NCI-H187 treated with DMSO at 0.1 percent for 48 hours (cell line): ENCODE measurements at regions not wholly inside any gene's neighbourhood (a gene's known extent, or its start where the extent isn't known, plus 50 kb on each side); places are given as distances from the start of the nearest gene placed in this dataset.

Source experiments
- DNase-seq: peaks from one replicate; lab custom pipeline; 2025; lab: John Stamatoyannopoulos, UW

DNA sequence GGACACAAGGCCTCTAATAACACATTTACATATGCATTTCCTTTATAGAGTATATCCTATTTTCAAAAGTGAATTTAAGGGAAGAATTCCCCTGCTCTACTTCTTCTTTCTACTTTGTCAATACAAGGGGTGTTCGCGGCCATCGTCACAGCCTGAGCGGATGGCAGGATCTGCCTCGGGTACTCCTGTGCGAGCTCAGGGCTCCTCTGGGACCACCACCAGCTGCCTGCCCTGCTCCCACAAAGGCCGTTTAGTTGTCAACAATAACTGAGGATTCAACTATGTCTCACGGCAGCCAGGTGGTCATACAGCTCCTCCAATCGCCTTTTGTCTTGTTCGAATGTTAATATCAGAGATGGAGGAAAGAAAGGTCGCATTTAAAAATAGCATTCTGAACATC, 228.2 kb upstream of the TENM3 start:
- DNase-seq = no peak

DNA sequence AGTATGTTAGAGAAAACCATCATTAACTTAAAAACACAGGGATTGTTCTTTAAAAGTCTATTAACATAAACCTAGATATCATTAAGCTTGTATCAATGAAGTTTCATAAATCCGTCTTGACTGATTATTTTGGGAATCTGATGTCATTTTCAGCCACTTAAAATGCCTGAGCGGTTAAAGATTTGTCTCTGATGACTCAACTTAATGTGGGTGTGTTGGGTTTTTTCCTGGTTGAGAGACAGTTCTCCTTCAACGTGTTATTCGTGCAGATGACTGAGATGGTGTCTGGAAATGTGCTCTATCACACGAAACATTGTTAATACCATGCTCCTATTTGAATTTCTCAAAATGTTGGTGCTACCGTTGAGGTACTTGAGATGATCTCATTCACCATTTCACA, 227.3 kb upstream of the TENM3 start:
- DNase-seq = no peak

DNA sequence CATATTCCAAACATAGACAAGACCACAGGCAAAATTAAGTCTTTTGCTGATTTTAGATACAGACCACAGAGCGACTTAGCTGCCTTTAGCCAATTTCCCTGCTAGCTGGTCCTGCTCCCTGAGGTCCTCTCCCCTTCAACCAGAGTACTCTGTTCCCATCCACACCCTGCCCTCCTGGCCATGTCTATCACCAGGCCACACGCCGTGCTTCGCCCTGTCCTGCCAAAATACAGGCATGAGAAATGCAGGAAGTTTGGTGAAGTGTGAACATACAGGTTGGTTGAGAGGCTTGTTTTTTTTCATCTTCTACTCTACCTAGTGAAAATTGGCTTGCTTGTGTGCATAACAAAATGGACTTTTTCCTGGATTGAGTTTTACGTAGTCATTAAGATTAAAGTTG, 226.2 kb upstream of the TENM3 start:
- DNase-seq = no peak

DNA sequence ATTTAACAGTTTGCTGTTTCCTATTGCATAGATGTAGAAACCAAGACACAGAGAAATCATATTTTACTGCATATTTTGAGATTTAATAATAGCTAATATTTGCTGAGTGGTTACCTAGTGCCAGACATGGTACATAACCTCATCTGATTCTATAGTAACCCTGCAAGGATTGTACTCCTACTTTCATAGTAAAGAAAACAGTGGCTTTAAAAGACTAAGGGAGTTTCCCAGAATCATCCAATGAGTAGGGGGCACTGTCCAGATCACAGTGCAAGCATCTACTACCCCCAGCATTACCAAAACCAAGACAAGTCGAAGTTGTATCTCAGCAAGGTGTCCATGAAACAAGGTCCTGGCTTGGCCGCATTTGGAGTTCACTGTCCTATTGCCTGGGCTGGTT, 224.5 kb upstream of the TENM3 start:
- DNase-seq = no peak

DNA sequence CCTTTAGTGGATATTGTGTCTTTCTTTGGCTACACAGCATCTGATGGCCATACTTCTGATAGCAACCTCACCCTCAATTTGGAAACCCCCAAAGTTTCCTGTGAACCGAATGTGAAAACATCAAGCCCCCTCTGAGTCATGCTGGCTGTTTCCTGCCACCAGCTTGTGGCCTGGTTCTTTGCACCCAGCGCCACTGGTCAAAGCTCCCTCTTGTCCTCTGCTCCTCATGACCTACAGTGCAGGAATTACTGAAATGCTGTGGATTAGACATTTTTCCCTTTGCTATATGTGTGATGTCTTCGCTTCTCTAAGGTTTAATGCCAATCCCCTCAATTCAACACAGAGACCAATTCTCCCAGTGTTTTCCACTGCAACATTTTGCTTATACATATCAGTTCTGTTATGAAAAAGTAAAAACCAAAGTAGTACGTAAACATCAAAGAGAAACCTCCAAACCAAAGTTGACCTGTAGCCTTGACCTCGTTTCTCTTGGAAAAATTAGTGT, 224.0 kb upstream of the TENM3 start:
- no peak for DNase-seq

DNA sequence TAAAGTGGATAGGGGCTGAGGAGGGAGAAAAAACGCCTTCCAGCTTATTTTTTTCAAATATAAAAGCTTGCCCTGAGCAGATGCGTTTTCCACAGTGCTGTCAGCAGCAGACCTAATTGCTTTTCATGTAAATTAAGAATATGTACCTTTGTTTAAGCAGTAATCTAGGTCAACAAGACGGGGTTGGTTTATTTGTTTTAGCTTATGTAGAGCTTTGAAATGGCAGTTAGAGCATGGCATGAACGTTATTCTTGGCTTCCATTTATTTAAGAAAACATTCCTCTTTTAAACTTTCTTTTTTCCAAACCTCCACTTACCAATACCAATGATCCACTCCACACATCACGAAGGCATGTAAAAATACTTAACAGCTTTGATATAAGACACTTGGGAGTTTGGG, 220.3 kb upstream of the TENM3 start:
- peak; percentile 30 for DNase-seq

DNA sequence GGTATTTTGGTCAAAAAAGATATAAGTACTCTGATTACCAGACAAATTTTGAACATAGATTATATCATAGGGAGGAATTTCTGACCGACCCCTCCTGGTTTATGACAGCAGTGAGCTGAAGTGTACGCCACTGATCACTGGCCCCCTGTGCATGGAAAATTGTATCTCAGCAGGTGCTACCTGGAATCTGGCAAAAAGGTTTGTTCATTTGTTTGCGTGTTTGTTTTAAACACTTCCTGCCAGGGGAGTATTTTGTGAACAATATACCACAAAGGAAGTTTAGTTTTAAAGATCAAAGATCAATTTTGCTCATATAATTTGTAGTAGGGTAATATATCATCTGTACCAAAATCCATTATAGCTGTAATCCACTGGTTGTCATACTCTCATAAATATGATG, 219.7 kb upstream of the TENM3 start:
- peak; percentile 6 for DNase-seq

DNA sequence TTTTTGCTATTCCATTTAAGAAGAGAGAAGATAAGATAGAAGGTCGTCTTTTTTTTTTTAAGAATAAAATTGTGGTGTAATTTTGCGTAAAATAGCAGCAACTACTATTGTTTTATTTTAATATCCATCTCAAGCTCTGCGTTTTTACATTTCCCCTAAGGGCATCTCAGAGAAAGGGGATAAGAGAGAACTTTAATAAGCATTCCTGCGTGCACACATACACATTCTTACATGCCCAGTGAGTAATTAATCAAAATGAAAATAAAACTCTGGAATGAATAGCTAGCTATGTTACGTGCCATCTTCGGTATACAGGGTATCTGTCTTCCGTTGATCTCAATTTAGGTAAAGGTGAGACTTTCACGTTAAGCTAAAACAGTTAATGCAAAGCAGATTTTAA, 200.3 kb upstream of the TENM3 start:
- no peak for DNase-seq

DNA sequence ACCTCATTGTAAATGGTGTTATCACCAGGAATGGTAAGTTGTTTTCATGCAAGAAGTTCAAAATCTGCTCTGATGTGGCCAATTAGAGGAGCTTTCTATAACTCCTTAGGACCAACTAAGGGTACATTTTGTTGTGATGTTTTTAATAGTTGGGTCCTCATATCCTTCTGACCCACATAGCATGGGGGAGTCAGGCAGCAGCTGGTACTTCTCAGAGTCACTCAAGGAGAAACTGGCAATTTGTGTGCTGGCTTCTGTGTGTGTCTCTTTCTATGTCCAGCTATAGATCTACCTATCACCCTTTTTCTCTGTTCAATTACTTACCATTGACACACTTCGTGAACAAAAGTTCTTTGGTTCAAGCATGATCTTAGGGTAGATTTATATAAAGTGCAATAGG, 194.3 kb upstream of the TENM3 start:
- DNase-seq = no peak

DNA sequence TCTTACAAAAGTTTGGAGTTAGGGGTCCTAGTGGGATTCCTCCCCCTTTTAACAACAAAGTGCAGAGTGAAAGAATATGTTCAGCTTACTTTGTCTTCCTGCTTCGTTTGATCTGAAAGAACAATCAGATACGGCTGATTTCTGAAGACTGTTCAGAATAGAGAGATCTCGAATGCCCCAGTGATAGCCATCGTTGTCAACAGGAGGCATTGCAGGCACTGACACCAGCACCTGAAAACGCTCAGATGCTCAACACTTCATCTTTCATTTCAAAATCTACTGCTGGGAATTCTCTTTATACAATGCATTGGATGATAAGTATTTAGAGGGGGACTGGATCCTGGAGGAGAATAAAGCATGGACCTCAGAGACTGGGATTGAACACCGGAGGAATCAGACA, 186.3 kb upstream of the TENM3 start:
- DNase-seq = no peak

DNA sequence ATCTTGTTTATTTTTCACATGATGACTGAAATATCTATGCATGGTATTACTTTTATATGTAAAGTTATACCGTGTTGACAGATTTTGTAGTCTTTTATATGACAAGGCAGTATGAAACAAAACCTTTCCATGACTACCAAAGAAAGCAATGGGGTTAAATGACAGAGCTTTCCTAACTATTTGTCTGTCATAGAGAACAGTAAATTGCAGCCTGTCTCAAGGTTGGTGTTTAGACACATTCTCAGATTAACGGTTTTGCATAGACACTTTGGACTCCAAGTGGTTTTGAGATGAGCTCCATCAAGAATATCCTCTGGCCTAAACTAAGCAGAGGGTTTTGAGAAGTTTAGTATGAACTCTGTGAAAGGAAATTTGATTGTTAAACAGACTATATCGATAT, 180.7 kb upstream of the TENM3 start:
- DNase-seq = no peak

DNA sequence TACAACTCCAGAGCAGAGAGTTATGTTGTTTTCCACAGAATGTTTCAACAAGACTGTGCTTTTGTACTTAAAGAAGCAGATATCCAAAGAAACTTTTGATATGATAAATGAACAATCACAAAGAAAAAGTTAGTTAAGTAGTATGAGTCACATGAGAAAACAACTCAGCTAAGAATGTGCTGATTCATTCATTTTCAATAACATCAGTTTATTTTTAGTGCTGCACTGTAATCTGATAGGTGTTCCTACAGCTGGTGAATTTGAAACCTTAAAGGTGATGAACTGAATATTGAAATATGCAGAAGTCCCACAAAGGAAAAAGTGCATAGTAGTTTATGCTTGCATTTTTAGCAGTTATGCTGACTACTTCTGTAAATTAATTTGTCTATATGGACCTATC, 180.3 kb upstream of the TENM3 start:
- no peak for DNase-seq

DNA sequence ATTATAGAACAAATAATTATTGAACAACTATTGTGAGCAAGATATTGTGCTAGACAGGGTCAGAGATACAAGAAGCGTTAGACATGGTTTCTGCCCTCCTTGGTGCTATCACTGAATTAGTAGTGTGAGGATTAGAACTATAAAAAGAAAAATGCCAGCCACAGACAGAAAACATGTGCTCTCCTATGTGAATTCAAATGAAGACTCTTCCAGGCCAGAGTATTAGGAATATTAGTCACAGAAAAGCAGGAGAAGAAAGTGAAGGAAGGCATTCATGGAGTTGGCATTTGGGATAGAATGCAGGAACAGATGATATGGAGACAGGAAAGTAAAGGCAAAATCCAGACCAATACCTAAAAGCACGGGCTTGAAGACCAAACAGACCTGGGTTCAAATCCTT, 179.6 kb upstream of the TENM3 start:
- no peak for DNase-seq

DNA sequence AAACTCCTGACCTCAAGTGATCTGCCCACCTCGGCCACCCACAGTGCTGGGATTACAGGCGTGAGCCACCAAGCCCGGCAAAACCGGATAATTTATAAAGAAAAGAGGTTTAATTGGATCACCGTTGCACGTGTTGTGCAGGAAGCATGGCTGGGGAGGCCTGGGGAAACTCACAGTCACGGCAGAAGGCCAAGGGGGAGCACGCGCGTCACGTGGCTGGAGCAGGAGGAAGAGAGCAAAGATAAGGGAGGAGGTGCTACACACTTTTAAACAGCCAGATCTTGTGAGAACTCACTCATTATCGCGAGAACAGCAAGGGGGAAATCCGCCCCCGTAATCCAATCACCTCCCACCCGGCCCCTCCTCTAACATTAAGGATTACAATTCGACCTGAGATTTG, 177.9 kb upstream of the TENM3 start:
- no peak for DNase-seq

DNA sequence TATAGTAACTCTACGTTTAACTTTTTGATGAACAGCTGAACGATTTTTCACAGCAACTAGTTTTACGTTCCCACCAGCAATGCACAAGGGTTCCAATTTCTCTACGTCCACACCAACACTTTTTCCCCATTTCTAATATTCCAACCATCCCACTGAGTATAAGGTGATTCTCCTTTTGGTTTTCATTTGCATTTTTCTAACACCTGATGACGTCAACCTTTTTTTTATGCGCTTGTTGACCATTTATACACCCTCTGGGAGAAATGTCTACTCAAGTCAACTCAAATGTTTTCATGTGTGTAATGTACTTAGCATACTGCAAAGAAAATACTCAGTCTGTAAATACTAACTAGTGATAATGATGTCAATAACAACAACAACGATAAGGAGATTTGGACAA, 177.2 kb upstream of the TENM3 start:
- DNase-seq = no peak

DNA sequence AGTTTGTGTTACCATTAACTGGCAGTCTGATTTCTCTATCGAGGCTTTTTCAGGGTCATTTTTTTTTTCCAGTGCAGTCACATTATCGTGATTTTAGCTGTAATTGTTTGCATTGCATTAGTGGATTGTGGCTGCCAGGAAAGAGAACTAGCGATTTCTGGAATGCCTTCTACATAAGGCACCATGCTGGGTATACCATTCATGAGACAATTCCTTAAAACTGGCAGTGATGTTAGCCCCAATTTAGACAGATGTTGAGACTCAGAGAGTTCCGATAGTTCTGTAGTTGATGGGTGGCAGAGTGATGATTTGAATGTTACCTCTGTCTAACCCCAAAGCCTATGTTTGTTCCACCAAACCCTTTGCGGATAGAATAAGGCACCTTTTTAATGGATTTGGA, 175.4 kb upstream of the TENM3 start:
- DNase-seq = no peak

DNA sequence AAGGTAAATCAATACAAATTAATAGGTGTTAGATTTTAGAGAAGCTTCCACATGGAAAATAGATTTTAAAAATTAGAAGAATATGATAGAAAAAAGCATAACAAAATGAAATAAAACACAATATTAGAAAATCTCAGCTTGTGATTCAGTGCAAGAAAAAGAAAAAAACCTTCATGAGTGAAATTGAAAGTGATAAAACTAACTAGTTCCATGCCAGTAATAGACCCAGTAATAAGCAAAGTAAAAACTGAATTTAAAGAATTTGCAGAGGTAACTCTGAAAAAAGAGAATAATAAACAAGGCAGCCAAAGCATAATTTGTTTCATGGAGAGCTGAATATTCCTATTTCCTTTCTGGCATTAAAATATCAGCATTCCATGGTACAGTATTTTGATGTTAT, 174.3 kb upstream of the TENM3 start:
- no peak for DNase-seq

DNA sequence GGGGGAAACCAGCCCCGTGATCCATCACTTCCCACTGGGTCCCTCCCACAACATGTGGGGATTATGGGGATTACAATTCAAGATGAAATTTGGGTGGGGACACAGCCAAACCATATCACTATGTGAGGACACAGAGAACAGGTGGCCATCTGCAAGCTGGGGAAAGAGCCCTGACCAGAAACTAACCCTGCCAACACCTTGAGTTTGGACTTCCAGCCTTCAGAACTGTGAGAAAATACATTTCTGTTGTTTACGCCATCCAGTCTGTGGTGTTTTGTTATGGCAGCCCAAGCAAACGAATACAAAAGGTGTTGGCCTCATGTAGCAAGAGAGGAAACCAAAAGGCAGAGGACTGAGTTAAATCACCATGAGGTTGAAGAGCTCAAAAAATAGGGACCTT, 169.9 kb upstream of the TENM3 start:
- DNase-seq = no peak

DNA sequence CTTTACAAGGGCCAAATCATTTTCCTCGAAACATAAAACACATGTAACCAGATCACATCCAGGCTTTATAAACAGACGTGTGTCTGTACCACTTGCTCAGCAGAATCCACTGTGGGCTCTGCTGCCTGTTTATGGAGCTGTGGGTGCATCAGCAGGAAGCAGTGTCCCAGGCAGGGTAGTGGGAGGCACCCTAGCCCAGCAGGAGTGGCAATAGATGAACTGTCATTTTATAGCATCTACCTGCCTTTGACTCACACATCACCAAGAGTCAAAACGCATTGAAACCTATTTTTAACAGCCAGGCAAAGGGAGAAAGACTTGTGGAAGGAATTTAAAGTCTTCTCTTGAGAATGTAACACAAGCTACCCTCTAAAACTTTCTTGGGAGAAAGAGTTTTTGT, 169.1 kb upstream of the TENM3 start:
- no peak for DNase-seq

DNA sequence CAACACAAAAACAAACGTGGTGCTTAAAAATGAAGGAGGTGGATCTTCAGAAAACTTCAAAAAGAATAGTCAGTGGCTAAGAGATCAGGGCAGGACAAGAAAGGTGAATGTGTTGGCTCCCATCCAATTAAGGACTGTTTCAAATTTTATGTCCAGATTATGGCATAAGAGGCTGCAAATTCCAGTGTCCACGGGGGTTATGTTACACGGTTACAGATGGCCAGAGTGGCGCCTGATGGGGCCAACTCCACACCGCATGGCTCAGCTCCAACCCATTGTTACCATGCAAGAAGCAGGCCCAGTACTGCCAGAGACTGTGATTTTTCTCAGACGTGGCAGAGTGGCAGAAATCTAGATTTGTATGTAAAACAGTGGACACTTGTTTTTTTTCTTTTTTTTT, 168.4 kb upstream of the TENM3 start:
- DNase-seq = no peak

DNA sequence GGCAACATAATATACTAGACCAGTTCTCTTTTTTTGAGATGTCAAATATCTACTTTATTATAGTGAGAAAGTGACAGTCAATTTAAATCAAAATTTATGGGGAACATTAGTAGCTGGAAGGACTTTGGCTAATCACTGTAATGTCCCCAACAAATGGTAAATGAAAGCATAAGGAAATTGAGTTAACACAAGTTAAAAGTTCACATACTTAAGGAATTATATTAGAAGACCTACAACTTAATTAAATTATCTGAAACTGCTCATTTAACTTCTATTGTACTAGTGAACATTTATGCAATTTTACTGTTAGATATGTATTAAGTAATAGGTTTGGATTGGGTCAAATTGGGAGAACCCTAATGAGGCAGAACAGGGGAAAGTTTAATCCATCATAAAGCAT, 160.3 kb upstream of the TENM3 start:
- DNase-seq = no peak

DNA sequence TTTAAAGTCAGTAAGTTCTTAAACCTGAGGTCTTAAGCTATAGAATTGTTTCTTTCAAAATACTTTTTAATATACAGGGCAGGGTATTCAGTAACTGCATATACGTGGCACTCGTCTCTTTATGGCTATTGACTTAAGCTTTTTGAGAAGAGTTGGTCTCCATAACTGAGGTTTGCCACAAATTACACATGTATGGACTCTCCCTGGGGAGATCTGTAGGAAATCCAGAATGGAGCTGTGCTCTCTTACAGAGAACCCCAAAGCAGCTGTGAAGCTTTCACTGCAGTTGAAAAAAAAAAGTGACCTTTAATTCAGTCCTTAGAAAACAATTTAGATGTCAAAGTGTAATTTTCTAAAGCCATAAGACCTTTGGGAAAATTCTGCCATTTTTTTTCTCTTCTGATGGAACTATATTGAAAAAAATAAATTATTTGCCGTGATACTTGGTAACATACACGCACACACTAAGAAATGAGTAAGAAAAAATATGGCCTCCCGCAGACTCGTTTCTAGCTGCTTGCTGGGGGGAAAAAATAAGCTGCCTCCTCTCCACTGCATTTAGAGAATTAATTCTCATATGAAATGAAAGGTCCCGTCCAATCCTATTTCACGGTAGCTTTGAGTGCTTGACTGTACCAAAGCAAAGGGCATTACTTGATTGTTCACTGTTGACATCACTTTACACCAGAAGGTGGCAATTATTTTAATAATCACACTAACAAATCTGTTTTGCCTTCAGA, 159.4 kb upstream of the TENM3 start:
- peak; percentile 4 for DNase-seq

DNA sequence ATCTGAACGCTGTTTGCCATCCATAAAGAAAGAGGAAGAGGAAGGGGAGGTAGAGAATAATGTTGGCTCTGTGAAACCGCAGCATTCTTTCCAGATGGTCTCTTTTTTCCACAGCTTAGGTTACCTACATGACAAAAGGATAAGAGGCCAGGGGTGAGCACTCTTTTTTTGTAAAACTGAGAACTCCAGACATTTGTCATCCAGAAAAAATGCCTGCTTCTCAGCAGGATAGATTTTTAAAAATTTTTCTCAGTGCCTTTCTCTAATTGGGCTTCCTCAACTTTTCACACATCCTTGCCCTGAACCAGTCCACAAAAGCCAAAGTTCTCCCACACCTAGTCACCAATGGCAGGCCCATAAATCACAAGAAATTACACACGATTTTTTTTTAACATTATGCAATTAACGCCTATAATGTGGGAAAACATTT, 158.1 kb upstream of the TENM3 start:
- no peak for DNase-seq

DNA sequence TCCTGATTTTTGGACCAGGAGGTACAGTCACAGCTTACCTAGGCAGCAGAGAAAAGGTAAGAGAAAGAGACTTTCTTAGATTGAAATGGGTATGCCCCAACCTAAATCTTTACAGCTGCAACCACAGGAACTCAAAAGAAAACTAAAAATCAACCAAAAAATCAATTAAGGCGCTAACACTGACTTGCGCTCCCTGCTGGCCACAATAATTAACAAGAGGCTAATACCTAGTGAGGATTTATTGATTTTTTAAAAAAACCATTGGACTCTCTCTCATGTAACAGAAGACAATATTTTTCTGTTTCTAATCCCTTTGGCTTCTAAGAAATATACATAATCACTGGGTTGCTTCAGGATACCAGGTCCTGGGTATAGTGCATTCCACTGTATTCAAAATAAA, 153.9 kb upstream of the TENM3 start:
- no peak for DNase-seq

DNA sequence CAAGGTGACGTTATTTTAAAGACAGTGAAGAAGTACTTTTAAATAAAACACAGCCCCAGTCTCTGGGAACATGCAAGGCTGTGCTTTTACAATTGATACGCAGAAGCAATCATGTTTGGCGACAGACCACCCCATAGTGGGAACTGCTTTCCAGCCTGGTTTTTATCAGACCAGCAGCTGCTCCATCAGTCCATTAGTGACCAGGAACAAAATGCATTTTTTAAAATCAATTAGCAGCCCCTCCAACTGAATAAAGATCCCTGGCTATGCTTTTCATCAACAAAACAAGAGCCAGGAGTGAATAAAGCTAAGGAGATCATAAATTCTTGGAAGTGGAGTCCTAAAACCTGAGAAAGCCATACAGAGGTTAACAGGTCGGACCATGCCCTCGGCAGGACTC, 153.0 kb upstream of the TENM3 start:
- no peak for DNase-seq
